8988T (cell line): ENCODE measurements at regions not wholly inside any gene's neighbourhood (a gene's known extent, or its start where the extent isn't known, plus 50 kb on each side); places are given as distances from the start of the nearest gene placed in this dataset.
"Not testable (repeated sequence)": the region's sequence is repeated elsewhere in the genome, so short reads cannot be mapped to it uniquely, and the experiment has no call there.

Experiments used
- DNase-seq: peaks from one replicate; pipeline ENCODE4 v3.0.0; 2011

DNA sequence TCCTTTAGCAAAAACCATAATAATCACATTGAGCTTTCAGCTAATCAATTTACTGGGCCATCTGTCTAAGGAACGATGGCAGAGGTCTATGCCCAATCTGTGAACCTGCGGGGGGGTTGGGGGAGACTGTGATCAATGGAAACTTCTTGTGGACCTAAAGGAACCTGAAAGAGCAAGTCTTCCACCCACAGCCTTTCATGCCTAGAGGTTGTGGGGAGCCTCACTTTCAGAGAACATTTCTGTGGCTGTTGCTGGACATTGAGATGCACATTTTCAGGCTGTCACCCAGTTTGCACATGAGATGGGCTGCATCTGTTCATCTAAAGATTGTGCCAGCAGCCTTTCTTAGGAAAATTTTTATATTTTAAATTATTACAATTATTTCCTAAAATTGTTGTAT lies 310.0 kb upstream of the SPTLC3 start:
- DNase-seq: no peak

GRCh38 chr20:12699374-12700228 lies 309.2 kb upstream of the SPTLC3 start:
- no peak for DNase-seq

DNA sequence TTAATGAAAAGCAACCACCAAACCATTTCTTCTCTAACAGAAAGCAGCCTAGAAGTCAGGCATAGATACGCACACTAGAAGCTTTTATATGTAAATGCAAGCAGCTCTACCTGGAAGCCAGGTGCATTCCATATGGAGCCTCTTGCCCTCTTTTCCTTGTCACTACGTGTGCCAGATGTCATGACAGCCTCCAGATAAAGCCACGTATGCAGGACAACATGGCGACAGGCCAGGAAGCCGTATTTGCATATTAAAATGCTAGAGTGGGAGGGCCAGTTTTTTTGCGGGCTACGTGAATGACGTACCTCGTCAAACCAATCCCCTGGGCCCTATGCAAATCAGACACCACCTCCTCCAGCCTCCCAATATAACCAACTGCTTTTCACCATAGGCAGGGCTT lies 308.1 kb upstream of the SPTLC3 start:
- DNase-seq: no peak

GRCh38 chr20:12702312-12702711 lies 306.5 kb upstream of the SPTLC3 start:
- DNase-seq: no peak

- DNase-seq: no peak
These were observed 293.4 kb upstream of the SPTLC3 start for GRCh38 chr20:12715371-12715770.

DNA sequence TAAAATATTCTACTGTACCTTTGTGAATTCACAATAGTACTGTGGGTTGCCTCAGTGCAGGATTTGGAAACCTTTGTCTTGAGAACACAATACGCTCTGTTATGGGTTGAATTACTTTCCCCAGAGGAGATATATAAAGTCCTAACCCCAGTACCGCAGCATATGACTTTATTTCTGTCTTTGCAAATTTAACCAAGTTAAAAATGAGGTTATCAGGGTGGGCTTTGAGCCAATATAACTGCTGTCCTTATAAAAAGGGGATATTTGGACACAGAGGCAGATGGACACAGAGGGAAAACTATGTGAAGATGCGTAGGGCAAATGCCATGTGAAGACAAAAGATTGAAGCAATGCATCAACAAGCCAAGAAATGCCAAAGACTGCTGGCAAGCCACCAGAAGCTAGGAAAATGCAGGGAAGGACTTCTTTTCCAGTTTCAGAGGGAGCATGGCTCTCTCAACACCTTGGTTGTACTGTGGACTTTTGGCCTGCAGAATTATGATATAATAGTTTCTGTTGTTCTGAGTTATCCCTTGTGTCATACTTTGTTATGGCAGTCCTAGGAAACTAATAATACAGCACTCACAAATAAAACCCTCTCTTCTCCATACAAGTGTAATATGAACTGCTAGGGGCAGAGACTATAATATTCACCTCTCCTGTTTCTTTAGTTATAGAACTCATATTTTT lies 292.6 kb upstream of the SPTLC3 start:
- no peak for DNase-seq

- no peak for DNase-seq
These were observed 291.7 kb upstream of the SPTLC3 start for GRCh38 chr20:12717061-12717460.

- DNase-seq: no peak
These were observed 290.2 kb upstream of the SPTLC3 start for GRCh38 chr20:12718619-12719018.

DNA sequence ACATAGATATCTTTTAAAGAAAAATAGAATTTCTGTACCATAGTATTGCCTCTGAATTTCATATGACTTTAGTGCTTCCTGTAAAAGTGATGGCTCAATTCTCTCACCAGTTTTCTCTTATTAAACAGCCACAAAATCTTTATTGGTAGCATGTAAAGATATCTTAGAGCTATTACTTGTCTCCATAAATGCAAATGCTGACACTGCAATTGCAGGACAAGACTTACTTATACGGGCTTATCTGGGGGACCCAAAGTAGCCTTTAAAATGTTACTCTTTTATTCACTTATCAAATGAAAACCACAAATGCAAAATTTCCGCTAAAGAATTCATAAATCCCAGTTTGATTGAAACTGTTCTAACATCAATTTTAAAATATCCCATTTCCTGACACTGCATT lies 287.1 kb upstream of the SPTLC3 start:
- no peak for DNase-seq

GRCh38 chr20:12722091-12722490 lies 286.7 kb upstream of the SPTLC3 start:
- no peak for DNase-seq

DNA sequence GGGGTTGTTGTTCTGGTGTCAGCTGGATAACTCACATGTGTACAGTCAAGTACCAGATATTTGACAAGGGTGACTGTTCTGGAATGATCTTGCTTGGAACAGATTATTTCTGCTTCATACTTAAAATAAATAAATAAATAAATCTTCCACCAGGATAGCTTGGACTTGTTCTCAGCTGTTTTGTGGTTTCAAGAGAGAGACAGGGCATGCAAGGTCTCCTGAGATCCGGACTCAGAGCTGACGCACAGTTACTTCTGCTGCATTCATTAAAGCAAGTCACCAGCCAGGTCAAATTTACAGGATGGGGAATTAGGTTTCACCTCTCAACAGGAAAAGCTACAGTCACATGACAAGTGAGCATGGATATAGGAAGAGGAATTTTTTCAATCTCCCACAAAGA lies 285.0 kb upstream of the SPTLC3 start:
- no peak for DNase-seq

DNA sequence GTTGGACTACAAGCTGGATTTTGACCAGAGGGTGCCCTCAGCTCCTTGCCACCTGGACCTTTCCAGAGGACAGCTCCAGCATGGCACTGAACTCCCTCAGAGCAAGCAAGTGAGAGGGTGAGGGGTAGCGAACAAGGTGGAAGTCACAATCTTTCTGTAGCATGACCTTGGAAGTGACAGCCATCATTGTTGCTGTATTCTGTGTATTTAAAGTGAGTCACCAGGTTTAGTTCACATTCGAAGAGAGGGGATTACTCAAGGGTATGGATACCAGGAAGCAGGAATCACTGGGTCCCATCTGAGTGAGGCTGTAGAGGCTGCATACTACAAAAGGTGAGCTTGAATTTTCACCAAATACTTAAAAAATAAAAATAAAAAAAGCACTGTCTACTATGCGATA lies 280.0 kb upstream of the SPTLC3 start:
- no peak for DNase-seq

DNA sequence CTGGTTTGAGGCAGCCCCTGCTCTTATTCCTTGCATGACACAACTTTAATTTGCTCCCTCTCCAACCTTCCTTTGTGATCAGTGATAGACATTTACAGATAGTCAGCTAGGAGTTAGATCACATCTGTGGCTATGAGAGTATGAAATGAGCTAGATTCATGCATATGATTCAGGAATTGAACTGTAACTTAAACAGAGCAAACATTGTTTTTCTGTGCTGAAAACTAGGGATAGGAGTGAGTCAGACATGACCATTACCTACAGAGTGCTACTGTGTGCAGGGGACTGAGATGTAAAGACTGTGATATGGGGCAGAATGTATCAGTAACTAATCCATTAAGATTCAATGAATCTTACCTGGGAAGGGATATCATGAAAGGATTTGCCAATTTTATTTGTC lies 279.4 kb upstream of the SPTLC3 start:
- no peak for DNase-seq

GRCh38 chr20:12733811-12734210 lies 275.0 kb upstream of the SPTLC3 start:
- DNase-seq: no peak

GRCh38 chr20:12737497-12737896 lies 271.3 kb upstream of the SPTLC3 start:
- DNase-seq: no peak

GRCh38 chr20:12737900-12738299 lies 270.9 kb upstream of the SPTLC3 start:
- no peak for DNase-seq

DNA sequence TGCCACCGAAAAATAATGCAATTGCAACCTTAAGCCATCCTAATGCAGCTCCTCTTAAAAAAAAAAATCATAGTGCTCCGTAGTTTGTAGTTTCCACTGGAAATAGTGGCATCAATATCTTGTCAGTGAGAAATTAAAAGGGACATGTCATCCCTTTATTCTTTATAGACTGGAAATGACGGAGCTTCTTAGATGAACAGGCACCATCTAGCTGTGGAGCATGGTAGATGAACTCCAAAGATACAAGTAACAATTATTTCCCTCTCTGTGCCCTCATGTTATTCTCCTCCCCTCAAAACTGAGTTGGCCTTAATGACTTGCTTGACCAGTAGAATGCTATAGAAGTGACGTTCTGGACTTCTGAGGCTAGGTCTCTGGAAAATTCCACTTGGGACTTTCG lies 268.1 kb upstream of the SPTLC3 start:
- no peak for DNase-seq

GRCh38 chr20:12744037-12744436 lies 264.7 kb upstream of the SPTLC3 start:
- DNase-seq: no peak

DNA sequence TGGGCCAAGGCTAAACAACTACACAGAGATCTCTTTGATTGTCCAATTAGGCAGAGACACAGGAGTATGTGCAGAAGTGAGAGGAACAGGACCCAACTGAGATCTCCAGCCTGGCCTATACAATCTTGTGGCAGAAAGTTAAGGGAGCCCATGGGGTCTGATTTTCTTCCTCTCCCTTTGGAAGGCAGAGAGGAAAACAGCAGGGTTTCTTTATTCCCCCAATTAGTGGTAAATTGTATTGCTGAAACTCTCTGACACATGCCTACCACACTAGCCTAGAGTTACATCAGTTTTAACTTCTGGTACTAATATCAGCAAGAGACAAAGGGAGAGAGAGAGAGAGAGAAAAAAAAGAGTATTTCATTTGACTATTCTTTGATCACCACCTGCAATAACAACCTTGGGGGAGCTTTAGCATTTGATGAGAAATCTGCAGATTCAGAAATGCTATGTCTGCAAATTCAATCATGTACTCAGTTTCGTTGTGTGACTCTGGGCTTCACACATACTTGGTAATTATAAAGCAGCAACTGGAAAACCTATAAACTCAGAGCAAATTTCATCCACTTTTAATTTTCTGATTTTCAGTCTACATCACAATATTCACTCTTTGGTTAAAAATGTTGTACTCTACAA lies 260.3 kb upstream of the SPTLC3 start:
- no peak for DNase-seq

- no peak for DNase-seq
These were observed 258.6 kb upstream of the SPTLC3 start for GRCh38 chr20:12750221-12750620.

DNA sequence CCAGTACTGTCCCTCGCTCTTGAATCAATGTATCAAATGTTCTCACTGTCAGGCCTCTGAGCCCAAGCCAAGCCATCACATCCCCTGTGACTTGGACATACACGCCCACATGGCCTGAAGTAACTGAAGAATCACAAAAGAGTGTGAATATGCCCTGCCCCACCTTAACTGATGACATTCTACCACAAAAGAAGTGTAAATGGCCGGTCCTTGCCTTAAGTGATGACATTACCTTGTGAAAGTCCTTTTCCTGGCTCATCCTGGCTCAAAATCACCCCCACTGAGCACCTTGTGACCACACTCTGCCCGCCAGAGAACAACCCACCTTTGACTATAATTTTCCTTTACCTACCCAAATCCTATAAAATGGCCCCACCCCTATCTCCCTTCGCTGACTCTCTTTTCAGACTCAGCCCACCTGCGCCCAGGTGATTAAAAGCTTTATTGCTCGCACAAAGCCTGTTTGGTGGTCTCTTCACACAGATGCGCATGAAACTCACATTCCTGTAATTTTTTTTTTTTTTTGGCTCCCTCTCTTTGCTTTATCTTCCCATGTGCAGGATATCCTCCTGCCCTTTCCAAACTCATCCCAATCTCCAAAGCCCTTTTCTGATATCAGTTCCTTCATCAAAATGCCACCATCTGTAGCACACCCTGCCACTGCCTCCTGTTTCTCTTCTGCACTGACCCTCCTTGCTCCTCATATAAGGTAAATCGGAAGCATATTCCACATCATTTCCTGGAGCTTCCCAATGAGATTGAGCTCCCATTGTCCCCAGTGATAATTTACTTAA lies 255.7 kb upstream of the SPTLC3 start:
- not testable (repeated sequence) for DNase-seq

DNA sequence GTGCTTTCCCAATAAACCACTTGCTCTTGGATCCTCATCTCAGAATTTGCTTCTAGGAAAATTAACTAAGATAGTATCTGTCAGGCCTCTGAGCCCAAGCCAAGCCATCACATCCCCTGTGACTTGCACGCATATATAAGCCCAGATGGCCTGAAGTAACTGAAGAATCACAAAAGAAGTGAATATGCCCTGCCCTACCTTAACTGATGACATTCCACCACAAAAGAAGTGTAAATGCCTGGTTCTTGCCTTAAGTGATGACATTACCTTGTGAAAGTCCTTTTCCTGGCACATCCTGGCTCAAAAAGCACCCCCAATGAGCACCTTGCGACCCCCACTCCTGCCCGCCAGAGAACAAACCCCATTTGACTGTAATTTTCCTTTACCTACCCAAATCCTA lies 255.0 kb upstream of the SPTLC3 start:
- DNase-seq: not testable (repeated sequence)

GRCh38 chr20:12759493-12759892 lies 249.3 kb upstream of the SPTLC3 start:
- not testable (repeated sequence) for DNase-seq
